ENCODE measurements at regions not wholly inside any gene's neighbourhood (a gene's known extent, or its start where the extent isn't known, plus 50 kb on each side); places are given as distances from the start of the nearest gene placed in this dataset.

DNA sequence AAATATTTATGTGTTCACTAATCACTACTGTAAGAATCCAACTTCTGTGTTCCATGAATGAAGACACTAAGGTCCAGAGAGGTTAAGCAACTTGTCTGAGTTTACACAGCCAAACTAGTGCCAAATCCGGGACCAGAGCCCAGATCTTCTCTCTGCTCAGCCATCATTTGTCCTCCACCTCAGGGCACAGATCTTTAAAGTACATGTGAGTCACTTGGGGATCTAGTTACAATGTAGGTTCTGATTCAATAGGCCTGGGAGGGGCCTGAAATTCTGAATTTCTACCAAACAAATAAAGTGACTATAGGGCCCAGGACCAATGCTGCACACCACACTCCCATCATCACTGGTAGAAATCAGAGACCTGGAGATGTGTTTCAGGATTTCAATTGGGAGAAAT is 162.9 kb downstream of the GXYLT1 start:
- no peak for DNase-seq (ENCODE audit: low spot score)

DNA sequence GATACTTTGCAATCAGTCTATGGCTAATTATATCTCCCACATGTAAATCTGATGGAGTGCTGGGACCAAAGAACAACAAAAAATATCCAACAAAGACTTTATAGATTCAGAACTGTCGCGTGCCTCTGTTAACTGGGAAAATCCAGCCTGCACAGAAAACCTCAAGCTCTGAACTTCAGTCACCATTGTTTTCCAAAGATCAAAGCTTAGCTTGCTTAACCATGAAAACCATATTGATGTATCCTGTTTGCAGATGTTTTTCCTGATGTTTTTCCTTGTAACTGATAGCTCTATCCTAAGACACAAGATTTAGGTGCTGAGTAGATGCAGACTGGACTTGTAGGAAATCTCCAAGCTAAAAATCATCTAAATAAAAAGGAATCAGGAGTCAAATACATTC is 163.7 kb downstream of the GXYLT1 start:
- no peak for DNase-seq (ENCODE audit: low spot score)

DNA sequence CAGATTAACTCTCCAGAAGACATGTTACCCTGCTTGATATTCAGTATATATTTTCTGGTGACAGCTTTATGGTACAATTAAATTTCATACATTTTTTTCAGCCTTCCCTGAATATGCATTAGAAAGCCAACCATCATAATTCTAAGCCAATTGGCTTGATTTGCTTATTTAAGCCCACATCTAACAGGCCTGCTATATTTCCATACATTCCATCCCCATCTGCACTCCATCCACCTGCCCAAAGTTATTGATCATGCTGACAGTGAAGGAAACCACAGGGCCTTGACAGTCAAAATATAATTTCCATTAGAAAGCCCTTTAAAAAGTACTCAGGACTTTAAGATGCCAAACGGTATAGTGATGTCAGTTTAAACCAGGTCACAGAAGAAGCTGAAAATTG is 164.3 kb downstream of the GXYLT1 start:
- no peak for DNase-seq (ENCODE audit: low spot score)

DNA sequence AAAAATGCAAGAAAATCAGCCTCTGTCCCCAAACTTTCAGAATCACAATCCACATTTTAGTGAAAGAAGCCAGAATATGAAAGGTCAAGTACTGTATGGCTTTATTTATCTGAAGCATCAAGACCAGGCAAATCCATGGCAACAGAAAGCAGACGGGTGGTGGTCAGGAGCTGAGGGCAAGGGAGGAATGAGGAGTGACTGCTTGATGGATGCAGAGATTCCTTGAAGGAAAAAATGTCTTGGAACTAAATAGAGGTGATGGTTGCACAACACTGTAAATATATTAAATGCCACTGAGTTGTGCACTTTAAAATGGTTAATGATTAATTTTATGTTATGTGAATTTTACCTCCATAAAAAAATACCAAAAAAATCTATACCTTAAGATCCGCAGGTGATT is 165.1 kb downstream of the GXYLT1 start:
- DNase-seq (ENCODE audit: low spot score), result no peak

DNA sequence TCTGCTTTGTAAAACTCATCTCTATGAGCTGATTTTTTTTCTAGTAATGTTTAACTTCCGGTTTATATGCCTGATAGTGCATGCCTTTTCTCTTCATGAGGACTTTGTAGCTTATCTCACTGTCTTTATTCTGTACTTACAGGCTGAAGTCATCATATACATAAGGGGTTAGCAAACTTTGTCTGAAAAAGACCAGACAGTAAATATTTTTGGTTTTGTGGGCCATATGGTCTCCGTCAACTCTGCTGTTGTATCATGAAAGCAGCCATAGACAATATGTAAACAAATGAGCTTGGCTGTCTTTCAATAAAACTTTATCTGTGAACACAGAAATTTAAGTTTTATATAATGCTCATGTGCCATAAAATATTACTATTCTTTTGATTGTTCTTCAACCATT is 172.1 kb downstream of the GXYLT1 start:
- no peak for DNase-seq (ENCODE audit: low spot score)

DNA sequence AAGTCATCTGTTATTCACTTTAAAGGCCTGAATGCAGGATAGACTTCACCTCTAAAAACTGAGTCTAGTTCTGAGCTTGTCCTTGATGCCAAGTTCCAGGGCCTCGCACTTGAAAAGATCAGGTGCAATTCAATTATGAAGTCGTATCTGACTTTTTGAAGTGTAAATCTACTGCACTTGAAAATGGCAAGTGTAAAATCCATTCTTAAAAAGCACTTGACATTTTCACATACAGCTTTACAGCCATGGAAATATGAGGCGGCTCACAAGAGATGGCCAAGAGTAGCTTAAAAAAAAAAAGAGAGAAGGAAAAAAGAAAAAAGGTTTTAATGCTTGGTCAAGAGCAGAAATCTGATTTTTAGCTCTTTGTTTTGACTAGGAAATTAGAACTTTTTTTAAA is 172.5 kb downstream of the GXYLT1 start:
- no peak for DNase-seq (ENCODE audit: low spot score)

DNA sequence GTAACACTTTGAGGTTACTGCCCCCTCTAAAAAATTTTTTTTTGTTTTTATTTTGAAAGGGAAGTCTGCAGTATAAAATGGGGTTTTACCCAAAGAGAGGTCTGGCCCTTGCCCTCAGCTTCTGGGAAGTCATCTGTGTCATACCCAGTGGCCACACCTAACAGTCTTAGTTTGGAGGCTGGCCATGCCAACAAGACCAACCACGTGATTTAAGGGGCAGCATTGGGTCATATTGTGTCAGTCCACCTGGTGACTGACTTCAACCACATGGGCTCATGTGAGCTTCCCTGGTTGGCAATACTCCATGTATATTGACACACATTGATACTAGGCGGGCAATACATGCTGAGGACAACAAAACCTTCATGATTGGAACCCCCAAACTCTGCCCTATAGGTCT is 173.9 kb downstream of the GXYLT1 start:
- no peak for DNase-seq (ENCODE audit: low spot score)

DNA sequence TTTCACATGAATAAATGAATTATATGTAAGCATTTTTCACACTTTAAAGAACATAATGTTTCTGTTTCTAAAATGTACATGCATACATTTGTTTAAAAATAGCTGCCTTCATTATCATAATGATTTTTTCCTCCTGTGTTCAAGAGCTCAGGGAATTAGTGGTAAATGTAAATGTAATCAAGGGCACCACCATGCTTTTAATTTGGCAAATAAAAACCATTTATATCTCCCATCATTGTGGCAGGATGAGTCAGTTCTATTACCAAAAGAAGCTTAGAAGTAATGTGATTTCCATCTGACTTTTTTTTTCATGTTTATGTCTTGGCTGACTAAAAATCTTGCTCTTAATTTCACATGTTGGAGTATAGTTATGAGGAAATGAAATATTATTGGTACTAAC is 176.1 kb downstream of the GXYLT1 start:
- no peak for DNase-seq (ENCODE audit: low spot score)

DNA sequence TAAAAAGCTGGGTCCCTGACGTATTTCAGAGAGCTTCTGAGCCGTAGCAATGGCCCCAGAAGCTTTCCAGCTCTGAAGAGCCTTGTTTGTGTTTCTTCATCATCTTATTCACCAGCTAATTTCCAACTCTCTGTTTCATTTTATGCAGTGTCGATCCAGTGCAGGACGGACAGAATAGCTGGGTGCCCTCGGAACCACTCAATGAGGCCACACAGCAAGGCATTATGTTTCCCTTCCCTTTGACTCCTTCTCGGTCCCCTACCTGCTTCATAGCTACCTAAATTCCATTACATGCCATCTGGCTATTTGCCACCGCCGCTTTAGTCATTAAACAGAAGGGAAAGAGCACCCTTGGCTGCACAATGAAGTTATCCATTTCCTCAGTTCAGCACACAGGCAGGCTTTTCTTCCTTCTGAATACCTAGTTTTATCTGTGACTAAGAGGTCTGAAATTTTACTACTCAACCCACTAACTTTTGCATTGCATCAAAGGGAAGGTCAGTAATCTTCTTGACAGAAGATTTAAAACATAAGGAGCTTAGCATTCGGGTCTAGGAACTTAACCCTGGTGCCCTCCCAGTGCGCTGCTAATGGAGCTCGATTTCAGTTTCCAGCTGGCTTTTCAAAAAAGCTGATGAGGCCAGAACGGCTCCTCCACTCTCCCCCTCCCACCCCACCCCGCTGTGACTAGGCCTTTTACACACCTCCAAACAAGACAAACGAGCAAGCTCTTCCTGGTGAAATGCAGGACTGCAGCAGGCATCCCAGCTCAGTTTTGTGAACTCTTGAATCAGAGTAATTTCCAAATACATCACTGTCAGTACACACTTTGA is 176.8 kb downstream of the GXYLT1 start:
- no peak for DNase-seq (ENCODE audit: low spot score)

DNA sequence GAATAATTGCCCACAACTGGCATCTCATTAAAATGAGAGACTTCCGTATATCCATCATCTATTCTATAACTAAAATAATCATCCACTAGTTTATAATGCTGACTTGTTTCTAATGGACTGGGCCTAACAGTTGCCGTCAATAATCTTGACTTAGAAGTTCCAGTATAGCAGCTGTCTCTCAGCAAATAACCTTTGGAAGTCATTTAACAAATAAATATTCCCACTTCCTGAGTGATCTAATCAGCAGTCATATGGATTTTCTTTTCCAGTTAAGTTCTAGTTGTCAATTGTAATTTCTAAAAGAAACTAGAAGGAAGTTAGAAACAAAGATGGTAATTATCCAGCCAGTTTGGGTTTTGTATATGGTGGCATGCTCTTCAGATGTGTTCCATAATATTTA is 177.8 kb downstream of the GXYLT1 start:
- no peak for DNase-seq (ENCODE audit: low spot score)

DNA sequence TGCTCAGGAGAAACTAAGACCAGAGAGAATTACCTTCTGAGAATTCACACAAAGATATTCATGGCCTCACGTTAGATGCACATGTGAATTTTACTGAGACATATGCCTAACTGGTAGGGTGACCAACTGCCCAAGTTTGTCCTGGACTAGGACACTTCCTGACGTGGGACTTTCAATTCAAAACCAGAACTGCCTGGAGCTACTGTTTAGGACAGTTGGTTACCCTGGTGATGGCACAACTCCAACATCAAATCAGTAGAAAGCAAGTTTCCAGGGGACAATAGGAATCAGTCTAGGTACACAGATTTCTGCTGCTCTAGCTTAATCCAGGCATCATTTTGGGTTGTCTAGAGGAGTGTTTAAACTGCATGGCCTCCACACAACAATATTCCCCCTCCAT is 178.7 kb downstream of the GXYLT1 start:
- DNase-seq (ENCODE audit: low spot score), result no peak

DNA sequence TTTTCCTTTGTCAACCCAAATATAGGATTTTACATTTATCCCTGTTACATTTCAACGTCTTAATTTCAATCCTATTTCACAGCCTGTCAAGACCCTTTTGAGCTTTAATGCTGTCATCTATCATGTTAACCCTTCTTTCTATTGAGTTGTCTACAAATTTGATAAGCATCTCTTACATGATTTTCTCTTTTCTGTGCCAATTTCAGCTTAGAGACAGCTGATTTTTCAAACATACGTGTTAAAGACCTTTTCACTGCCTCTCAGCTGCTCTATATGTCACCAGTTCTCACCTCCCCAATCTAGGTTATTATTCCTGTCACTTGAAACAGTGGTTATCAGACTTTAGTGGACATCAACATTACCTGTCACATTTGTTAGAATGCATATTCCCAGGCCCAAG is 181.3 kb downstream of the GXYLT1 start:
- DNase-seq (ENCODE audit: low spot score), result no peak

DNA sequence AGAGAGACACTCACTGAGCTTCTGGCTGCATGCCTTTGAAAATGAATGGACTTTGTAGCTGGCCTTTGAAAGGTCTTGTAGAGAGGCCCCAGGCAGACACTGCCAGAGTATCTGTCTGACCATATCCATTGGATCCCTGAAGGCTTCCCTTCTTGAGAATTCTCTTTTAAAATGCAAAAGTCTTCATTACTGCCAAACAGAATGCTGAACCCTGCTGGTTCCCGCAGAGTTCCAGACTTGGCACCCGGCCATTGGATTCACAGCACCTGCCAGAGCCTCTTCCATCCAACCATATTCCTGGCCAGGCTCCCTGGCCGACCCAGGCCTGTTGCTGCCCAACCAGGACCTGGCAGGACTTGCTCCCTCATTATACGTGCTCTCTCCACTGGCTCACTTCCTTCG is 182.5 kb downstream of the GXYLT1 start:
- peak; percentile 44 for DNase-seq (ENCODE audit: low spot score)

DNA sequence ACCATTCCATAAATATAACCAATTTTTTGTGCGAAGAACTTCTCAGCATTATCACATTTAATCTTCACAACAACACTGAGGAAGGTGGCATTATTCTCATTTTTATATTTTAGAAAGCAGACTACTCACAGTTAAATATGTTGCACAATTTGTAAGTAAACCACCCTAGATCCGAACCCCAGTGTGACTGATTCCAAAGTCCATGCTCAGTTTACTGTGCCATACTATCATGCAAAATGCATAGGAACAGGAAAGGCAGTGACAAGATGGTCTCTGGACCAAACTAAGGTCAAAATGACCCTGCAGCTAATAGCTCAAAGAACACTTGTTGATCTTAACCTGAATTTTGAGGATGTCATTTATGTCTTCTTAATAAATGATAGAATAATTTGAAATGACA is 185.4 kb downstream of the GXYLT1 start:
- no peak for DNase-seq (ENCODE audit: low spot score)

DNA sequence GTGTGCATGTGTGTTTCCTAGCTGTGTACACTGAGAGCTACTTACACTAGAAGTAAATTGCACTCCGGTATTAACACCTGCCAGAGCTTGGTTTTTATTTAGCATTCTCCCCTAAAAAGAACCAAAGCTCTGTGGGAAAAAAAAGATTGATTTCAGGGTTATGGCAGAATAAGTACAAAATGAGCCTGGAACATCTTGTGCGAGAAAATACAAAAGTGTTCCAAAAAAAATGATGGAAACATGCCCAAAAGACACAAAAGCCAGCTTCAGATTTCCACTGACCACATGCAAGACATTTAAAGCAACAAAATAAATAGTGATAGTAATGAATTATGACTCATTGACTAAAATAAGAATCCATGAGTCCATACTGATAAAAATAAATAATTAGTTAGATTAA is 188.3 kb downstream of the GXYLT1 start:
- no peak for DNase-seq (ENCODE audit: low spot score)

DNA sequence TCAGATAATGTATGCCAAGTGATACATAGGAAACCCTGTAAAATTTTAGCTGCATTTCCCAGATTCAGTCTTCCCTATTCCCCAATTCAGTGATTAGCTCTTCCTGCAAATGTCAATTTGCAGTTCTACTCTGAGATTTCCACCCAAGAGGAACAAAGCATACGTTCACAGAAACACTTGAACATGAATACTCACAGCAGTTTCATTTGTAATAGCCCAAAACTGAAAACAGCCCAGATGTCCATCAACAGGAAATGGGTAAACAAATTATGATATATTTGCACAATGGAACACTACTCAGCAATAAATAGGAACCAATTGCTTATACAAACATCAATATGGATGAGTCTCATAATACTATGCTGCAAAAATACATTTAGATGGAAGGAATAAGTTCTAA is 194.2 kb downstream of the GXYLT1 start:
- no peak for DNase-seq (ENCODE audit: low spot score)

DNA sequence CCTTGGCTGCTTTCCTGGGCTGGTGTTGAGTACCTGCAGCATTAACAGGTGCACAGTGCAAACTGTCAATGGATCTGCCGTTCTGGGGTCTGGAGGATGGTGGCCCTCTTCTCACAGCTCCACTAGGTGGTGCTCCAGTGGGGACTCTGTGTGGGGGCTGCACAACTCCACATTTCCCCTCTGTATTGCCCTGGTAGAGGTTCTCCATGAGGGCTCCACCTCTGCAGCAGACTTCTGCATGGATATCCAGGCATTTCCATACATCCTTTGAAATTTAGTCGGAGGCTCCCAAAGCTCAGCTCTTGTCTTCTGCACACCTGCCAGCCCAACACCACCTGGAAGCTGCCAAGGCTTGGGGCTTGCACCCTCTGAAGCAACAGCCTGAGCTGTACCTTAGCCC is 198.6 kb downstream of the GXYLT1 start:
- no peak for DNase-seq (ENCODE audit: low spot score)

DNA sequence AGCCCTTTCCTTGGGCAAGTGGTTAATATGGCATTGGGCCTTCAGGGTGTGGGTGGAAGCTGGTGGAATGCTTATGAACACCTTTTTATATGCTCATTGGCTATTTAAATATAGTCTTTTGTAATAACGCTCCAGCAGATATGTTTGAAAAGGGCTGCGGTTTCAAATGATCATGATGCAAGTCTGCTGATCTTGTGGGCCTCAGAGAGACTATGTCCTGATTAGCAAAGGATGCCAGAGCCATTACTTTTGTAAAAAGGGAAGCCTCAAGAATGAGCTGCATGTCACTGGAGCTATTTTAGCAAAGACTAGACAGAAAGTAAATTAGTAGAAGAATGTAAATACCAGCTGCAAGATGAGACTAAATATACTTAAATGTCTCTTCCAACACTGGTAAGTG is 200.5 kb downstream of the GXYLT1 start:
- no peak for DNase-seq (ENCODE audit: low spot score)

DNA sequence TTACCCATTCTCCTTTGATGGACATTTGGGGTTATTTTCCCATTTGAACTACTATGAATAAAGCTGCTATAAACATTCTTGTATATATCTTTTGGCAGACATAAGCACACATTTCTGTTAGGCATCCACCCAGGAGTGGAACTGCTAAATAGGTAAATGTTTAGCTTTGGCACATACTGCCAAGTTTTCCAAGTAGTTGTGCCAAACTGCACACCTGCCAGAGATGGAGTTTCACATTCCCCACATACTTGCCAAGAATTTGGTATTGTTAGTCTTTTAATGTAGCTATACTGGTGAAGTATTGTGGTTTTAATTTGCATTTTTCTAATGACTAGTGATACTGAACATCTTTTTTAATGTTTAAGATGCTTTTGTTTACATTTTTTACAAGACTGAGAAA is 201.0 kb downstream of the GXYLT1 start:
- DNase-seq (ENCODE audit: low spot score), result no peak

DNA sequence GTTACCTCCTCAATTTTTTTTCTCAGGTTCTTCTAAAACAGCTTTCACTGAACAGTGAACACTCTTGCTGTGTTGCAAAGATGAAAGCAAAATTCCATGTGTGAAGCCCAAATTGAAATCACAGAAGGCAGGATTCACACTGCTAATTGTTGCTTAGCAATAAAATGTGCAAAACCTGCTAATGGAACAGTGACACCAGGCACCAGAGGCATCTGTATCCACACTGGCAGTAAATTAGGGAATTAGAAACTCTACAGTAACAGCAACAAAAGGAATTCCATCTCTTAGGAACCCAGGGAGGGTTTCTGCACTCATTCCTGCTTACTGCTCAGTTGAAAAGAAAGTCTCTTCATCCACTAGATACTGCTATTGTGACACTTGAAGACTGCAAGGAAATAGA is 202.3 kb downstream of the GXYLT1 start:
- DNase-seq (ENCODE audit: low spot score), result no peak

DNA sequence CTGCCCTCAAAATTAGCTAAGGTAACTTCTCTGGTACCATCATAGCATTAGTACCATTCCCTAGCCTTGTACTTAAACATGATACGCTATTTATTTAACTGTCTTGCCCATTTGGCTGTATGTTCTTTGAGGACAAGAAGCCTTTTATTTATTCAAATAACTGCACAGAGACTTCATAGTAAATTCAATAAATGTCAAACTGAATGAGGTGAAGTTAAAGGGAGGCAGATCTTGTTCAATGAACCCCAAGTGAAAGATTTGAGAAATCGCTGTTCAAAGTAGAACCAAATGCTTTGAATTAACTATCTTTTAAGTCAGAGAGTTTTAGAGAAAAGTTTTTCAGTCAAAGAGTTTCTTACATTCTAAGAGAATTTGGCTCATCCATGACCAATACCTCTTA is 203.6 kb downstream of the GXYLT1 start:
- DNase-seq (ENCODE audit: low spot score), result no peak

DNA sequence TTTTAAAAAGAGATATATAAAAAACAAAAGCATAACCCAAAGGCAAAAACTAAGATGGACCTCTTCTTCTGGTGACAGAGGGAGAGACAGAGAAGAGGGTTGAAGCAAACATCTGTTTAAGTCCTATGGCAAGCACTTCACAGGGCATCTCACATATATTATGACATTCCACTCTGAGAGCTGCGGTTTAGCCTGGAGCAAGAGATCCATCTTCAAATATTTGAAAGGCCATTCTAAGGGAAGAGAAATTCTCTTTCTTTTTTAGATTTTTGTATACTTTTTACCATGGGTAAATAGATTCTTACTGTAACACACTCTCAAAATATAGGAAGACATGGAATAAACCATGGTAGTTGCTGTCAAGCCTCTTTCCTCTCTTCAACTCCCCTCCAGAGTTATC is 204.1 kb downstream of the GXYLT1 start:
- DNase-seq (ENCODE audit: low spot score), result no peak

DNA sequence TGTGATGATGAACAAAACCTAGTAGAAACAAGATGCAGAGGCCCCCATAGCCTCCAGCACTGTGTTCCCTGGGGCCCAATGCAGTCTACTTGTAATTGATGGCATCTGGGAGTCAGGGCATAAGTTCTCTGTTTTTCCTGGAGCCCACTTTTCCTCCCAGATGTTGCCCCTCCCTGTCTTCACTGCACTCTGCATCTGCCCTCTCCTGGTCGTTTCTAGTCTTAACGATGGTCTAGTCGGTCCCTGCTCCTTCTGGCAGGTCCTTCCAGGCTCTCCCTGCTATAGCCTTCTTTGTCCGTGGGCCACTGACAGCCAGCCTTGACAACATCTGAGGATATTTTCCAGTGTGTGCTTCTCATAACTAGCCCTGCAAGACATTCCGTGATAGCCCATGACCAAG is 208.3 kb downstream of the GXYLT1 start:
- no peak for DNase-seq (ENCODE audit: low spot score)

DNA sequence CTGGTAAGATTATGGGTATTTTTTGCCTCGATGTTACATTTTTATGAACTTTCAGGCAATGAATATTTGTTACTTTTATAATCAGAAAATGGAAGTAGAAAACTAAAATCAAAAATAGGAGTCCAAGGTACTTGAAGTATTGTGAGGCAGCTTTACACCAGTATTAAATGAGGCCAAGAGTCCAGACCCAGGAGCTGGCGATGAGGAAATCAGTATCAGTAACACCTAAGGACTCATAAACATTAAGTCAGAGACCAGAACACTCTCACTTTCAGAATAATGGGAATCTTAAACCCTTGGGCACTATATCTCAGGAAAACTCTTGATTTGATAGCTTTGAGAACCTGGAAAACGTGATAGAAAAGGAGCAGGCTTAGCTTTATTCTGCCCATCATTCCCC is 208.8 kb downstream of the GXYLT1 start:
- no peak for DNase-seq (ENCODE audit: low spot score)

All from putamen (tissue), 1 donor.